Keratinocyte (primary cell): ENCODE measurements at regions not wholly inside any gene's neighbourhood (a gene's known extent, or its start where the extent isn't known, plus 50 kb on each side); places are given as distances from the start of the nearest gene placed in this dataset.

Source experiments
- CTCF ChIP-seq, 3 experiments: IDR thresholded peaks in 1 of 3; conservative IDR thresholded peaks in 1 of 3; optimal IDR thresholded peaks in 1 of 3; 2 replicates in 2 of 3; 3 replicates in 1 of 3; pipeline versions ENCODE3 to v1.5.1; 2011; ENCODE audit warnings: low read length in 3 of 3, mild to moderate bottlenecking in 3 of 3, moderate library complexity in 2 of 3, control low read depth in 1 of 3, inconsistent platforms in 1 of 3; ENCODE audit not compliant: insufficient read depth in 2 of 3; ENCODE audit errors: extremely low read depth in 1 of 3
- EZH2 ChIP-seq: IDR thresholded peaks from one replicate; pipeline ENCODE4 v1.6.1; 2012; ENCODE audit warnings: inconsistent platforms, mild to moderate bottlenecking, low read length, moderate library complexity

- TF ChIP-seq CTCF (optimal IDR thresholded peaks at IDR 0.05 in 1 of 3, IDR thresholded peaks at IDR 0.05 in 1 of 3, conservative IDR thresholded peaks at IDR 0.05 in 1 of 3; ENCODE audit: extremely low read depth in 1 of 3, insufficient read depth in 2 of 3, low read length in 3 of 3) (no peak), EZH2 (no peak)
Measured at GRCh38 chr6:140653972-140654371, 1279.5 kb upstream of the CITED2 start.
